GM23338 (cell line): ENCODE measurements at regions not wholly inside any gene's neighbourhood (a gene's known extent, or its start where the extent isn't known, plus 50 kb on each side); places are given as distances from the start of the nearest gene placed in this dataset.
A peak's percentile ranks its signal among the peaks of the same experiment; 100 is the strongest.

Source experiments
- ATAC-seq: fragments of 200-7000 bp; cut with Tn5 transposase; 3 replicates; pipeline ENCODE4 v1.9.1; 2020
- DNase-seq: peaks from one replicate; pipeline ENCODE4 v3.0.0-alpha.2; 2015; ENCODE audit warnings: low spot score
- H2AFZ ChIP-seq: fragments of 200-600 bp; sonication (generic); 2 replicates; pipeline ENCODE4 v1.8.0; 2016; ENCODE audit warnings: antibody characterized with exemption, mild to moderate bottlenecking, moderate library complexity
- H3F3A ChIP-seq: fragments of 200-600 bp; sonication (generic); replicated peaks from 2 replicates; pipeline ENCODE4 v1.8.0; 2017; ENCODE audit warnings: antibody characterized with exemption, mixed run types, low read depth
- H3K27ac ChIP-seq: fragments of 200-600 bp; sonication (generic); 2 replicates; pipeline ENCODE4 v1.6.1; 2016; ENCODE audit warnings: low read depth
- H3K27me3 ChIP-seq: fragments of 200-600 bp; sonication (generic); 2 replicates; pipeline ENCODE4 v1.8.0; 2016; ENCODE audit warnings: mild to moderate bottlenecking, mixed run types, moderate library complexity; ENCODE audit not compliant: insufficient read depth
- H3K36me3 ChIP-seq: fragments of 200-600 bp; sonication (generic); 2 replicates; pipeline ENCODE4 v1.8.0; 2016; ENCODE audit warnings: mild to moderate bottlenecking; ENCODE audit not compliant: insufficient read depth
- H3K4me1 ChIP-seq: fragments of 200-600 bp; sonication (generic); 2 replicates; pipeline ENCODE4 v1.8.0; 2016; ENCODE audit warnings: mild to moderate bottlenecking, moderate library complexity; ENCODE audit not compliant: insufficient read depth
- H3K4me2 ChIP-seq: fragments of 200-600 bp; sonication (generic); 2 replicates; pipeline ENCODE4 v1.7.1; 2017; ENCODE audit warnings: mixed run types
- H3K4me3 ChIP-seq: fragments of 200-600 bp; sonication (generic); 2 replicates; pipeline ENCODE4 v1.6.1; 2016; ENCODE audit warnings: mixed run types
- H3K79me2 ChIP-seq: fragments of 200-600 bp; sonication (generic); replicated peaks from 2 replicates; pipeline ENCODE4 v1.8.0; 2017; ENCODE audit warnings: mild to moderate bottlenecking; ENCODE audit not compliant: insufficient read depth
- H3K9me2 ChIP-seq: fragments of 200-600 bp; sonication (generic); 2 replicates; pipeline ENCODE4 v1.8.0; 2017; ENCODE audit not compliant: insufficient read depth
- H4K20me1 ChIP-seq: fragments of 200-600 bp; sonication (generic); replicated peaks from 2 replicates; pipeline ENCODE4 v1.8.0; 2017; ENCODE audit warnings: mild to moderate bottlenecking; ENCODE audit not compliant: insufficient read depth
- H3K27ac Mint-ChIP-seq: 2 replicates; pipeline ENCODE4 v1.8.0; 2020; ENCODE audit warnings: inconsistent platforms, mild to moderate bottlenecking, moderate library complexity, mixed read lengths
- H3K27me3 Mint-ChIP-seq: 3 replicates; pipeline ENCODE4 v1.8.0; 2022; ENCODE audit warnings: low read depth, mild to moderate bottlenecking, moderate library complexity, mixed read lengths, inconsistent platforms; ENCODE audit not compliant: insufficient read depth, poor library complexity
- H3K36me3 Mint-ChIP-seq: 3 replicates; pipeline ENCODE4 v1.8.0; 2021; ENCODE audit warnings: low read depth, mild to moderate bottlenecking, inconsistent platforms, moderate library complexity, mixed read lengths
- H3K4me1 Mint-ChIP-seq: 3 replicates; pipeline ENCODE4 v1.8.0; 2020; ENCODE audit warnings: mild to moderate bottlenecking, inconsistent platforms, mixed read lengths
- H3K4me3 Mint-ChIP-seq: 3 replicates; pipeline ENCODE4 v1.8.0; 2021; ENCODE audit warnings: moderate library complexity, mild to moderate bottlenecking, inconsistent platforms, mixed read lengths
- H3K9me3 Mint-ChIP-seq: 3 replicates; pipeline ENCODE4 v1.8.0; 2020; ENCODE audit warnings: moderate library complexity, mild to moderate bottlenecking, inconsistent platforms, mixed read lengths
- CREB1 ChIP-seq: fragments of 250-450 bp; sonication (Bioruptor Pico); IDR thresholded peaks from 2 replicates; pipeline ENCODE4 v1.5.0; 2020; ENCODE audit warnings: low read depth, mild to moderate bottlenecking, moderate library complexity
- ETS1 ChIP-seq: IDR thresholded peaks from 2 replicates; pipeline ENCODE4 v1.6.1; 2016; ENCODE audit warnings: antibody characterized with exemption
- EZH2phosphoT487 ChIP-seq: fragments of 200-600 bp; sonication (generic); IDR thresholded peaks from one replicate; pipeline ENCODE4 v1.8.1; 2018; ENCODE audit warnings: antibody characterized with exemption; ENCODE audit not compliant: unreplicated experiment
- JUNB ChIP-seq: IDR thresholded peaks from one replicate; pipeline ENCODE4 v1.6.1; 2016; ENCODE audit warnings: antibody characterized with exemption; ENCODE audit not compliant: unreplicated experiment
- NANOG ChIP-seq: IDR thresholded peaks from 2 replicates; pipeline ENCODE4 v1.6.1; 2016; ENCODE audit warnings: antibody characterized with exemption, borderline replicate concordance
- POLR2AphosphoS5 ChIP-seq: IDR thresholded peaks from 2 replicates; pipeline ENCODE4 v1.6.1; 2016; ENCODE audit warnings: antibody characterized with exemption, low read depth
- STAT1 ChIP-seq: IDR thresholded peaks from one replicate; pipeline ENCODE4 v1.6.1; 2016; ENCODE audit warnings: antibody characterized with exemption; ENCODE audit not compliant: unreplicated experiment
- ZNF114 ChIP-seq: fragments of 250-450 bp; sonication (Bioruptor Pico); IDR thresholded peaks from 2 replicates; pipeline ENCODE4 v1.5.0; 2020; ENCODE audit warnings: mild to moderate bottlenecking, moderate library complexity
- TF ChIP-seq, protein P1 (sequence below): IDR thresholded peaks from one replicate; pipeline ENCODE4 v1.6.1; 2018; ENCODE audit warnings: antibody characterized with exemption; ENCODE audit not compliant: unreplicated experiment

GRCh38 chr2:59896499-59897245 is 656.8 kb downstream of the BCL11A start:
- Mint-ChIP-seq H3K9me3 (no peaks in the 10 kb centered on the region), H3K4me1 (peaks cover 15% of the 10 kb centered on the region), H3K4me3 (no peak overlapping the region), H3K27ac (no peak overlapping the region), H3K36me3 (no peaks in the 10 kb centered on the region), H3K27me3 (no peaks in the 10 kb centered on the region)
- no peaks in the 10 kb centered on the region for H3K4me1 ChIP-seq
- H4K20me1 ChIP-seq: no peaks in the 10 kb centered on the region
- TF ChIP-seq CREB1 (no peak), ETS1 (no peak)
- TF ChIP-seq, protein P1, sequence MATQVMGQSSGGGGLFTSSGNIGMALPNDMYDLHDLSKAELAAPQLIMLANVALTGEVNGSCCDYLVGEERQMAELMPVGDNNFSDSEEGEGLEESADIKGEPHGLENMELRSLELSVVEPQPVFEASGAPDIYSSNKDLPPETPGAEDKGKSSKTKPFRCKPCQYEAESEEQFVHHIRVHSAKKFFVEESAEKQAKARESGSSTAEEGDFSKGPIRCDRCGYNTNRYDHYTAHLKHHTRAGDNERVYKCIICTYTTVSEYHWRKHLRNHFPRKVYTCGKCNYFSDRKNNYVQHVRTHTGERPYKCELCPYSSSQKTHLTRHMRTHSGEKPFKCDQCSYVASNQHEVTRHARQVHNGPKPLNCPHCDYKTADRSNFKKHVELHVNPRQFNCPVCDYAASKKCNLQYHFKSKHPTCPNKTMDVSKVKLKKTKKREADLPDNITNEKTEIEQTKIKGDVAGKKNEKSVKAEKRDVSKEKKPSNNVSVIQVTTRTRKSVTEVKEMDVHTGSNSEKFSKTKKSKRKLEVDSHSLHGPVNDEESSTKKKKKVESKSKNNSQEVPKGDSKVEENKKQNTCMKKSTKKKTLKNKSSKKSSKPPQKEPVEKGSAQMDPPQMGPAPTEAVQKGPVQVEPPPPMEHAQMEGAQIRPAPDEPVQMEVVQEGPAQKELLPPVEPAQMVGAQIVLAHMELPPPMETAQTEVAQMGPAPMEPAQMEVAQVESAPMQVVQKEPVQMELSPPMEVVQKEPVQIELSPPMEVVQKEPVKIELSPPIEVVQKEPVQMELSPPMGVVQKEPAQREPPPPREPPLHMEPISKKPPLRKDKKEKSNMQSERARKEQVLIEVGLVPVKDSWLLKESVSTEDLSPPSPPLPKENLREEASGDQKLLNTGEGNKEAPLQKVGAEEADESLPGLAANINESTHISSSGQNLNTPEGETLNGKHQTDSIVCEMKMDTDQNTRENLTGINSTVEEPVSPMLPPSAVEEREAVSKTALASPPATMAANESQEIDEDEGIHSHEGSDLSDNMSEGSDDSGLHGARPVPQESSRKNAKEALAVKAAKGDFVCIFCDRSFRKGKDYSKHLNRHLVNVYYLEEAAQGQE: no peak
- H2AFZ ChIP-seq: 0 out of 2 replicates have a peak overlapping the region, but pooled peaks have one; percentile 3
- H3K4me2 ChIP-seq: no peak overlapping the region
- ATAC-seq (no peak), DNase-seq (peak; percentile 16)
- no peaks in the 10 kb centered on the region for H3K36me3 ChIP-seq
- no peaks in the 10 kb centered on the region for H3K27me3 ChIP-seq
- H3K79me2 ChIP-seq: no peaks in the 10 kb centered on the region
- no peaks in the 10 kb centered on the region for H3F3A ChIP-seq
- no peak overlapping the region for H3K4me3 ChIP-seq
- H3K9me2 ChIP-seq: no peaks in the 10 kb centered on the region; the same call in 1 of the 2 replicates
- H3K27ac ChIP-seq: no peak overlapping the region

GRCh38 chr2:59893612-59894011 is 659.8 kb downstream of the BCL11A start:
- no peak overlapping the region for H3K27ac Mint-ChIP-seq
- Histone ChIP-seq H4K20me1 (no peaks in the 10 kb centered on the region), H3F3A (no peaks in the 10 kb centered on the region), H2AFZ (no peak overlapping the region), H3K4me2 (no peak overlapping the region), H3K9me2 (no peaks in the 10 kb centered on the region; the same call in 1 of the 2 replicates), H3K4me1 (no peaks in the 10 kb centered on the region), H3K27me3 (no peaks in the 10 kb centered on the region), H3K36me3 (no peaks in the 10 kb centered on the region), H3K4me3 (no peak overlapping the region), H3K27ac (no peak overlapping the region), H3K79me2 (no peaks in the 10 kb centered on the region)
- peaks cover 2% of the 10 kb centered on the region for H3K27me3 Mint-ChIP-seq
- H3K36me3 Mint-ChIP-seq: no peaks in the 10 kb centered on the region
- DNase-seq (no peak), ATAC-seq (no peak)
- H3K4me3 Mint-ChIP-seq: no peak overlapping the region
- peaks cover 15% of the 10 kb centered on the region for H3K4me1 Mint-ChIP-seq
- H3K9me3 Mint-ChIP-seq: no peaks in the 10 kb centered on the region
- TF ChIP-seq CREB1 (no peak), JUNB (no peak), NANOG (no peak), EZH2phosphoT487 (no peak), ZNF114 (CRISPR knock-in tag) (no peak), ETS1 (no peak), STAT1 (no peak), POLR2AphosphoS5 (no peak)
- TF ChIP-seq, protein P1: no peak
